ENCODE measurements at regions not wholly inside any gene's neighbourhood (a gene's known extent, or its start where the extent isn't known, plus 50 kb on each side); places are given as distances from the start of the nearest gene placed in this dataset.

DNA sequence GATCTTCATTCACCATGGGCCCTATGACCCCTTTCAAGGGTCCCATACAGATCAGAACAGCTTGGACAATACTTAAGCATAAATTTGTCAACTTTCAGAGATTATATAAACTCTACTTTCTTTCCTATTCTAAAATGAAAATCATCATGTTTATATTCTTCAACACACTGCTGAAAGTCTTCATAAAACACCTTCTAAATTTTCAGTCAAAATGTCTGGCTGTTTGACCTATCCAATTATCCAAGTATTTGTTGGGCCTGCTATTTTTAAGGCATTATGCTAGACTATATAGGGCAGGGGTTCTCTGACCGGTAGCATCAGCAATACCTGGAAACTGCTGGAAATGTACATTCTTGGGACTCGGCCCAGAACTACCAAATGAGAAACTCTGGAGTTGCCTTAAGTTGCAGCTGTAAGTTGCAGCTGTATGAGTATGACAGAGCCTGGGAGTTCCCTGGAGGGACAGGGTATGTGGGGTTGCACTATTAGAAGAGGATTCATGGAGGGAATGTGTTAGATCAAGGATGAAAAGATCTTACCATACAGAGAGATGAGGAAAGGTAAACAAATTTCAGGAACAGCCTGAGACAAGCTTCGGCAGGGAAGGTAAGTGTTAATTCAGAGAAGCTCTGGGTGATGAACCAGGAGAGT lies 293.0 kb downstream of the ADGB start:
- Histone ChIP-seq H3K9me3 (ENCODE audit: control extremely low read depth in 1 of 3, control insufficient read depth in 2 of 3, insufficient read depth in 1 of 3, low read length in 2 of 3) (no peaks in the 10 kb centered on the region), H3K36me3 (replicated peaks in 1 of 2; ENCODE audit: control extremely low read depth in 1 of 2, control insufficient read depth in 1 of 2, extremely low read depth in 1 of 2, insufficient read depth in 2 of 2, low read length in 1 of 2) (no peaks in the 10 kb centered on the region), H3K27me3 (replicated peaks in 1 of 4; ENCODE audit: control extremely low read depth in 1 of 4, control insufficient read depth in 3 of 4, insufficient read depth in 4 of 4, low read length in 3 of 4) (no peaks in the 10 kb centered on the region), H3K4me2 (replicated peaks; ENCODE audit: low read depth, low read length, poor library complexity, severe bottlenecking) (no peak overlapping the region), H3K79me2 (ENCODE audit: control insufficient read depth, insufficient read depth, low read length) (no peaks in the 10 kb centered on the region), H2AFZ (ENCODE audit: insufficient read depth, low read depth, low read length, poor library complexity, severe bottlenecking) (no peak overlapping the region), H3K27ac (ENCODE audit: low read length in 2 of 2) (no peak overlapping the region), H3K4me1 (ENCODE audit: control insufficient read depth in 2 of 2, insufficient read depth in 2 of 2, low read length in 2 of 2) (no peaks in the 10 kb centered on the region), H3K4me3 (ENCODE audit: control extremely low read depth in 1 of 5, extremely low read depth in 1 of 5, insufficient read depth in 1 of 5, low read depth in 2 of 5, low read length in 4 of 5) (no peak overlapping the region), H3K9ac (ENCODE audit: low read length) (no peak overlapping the region), H4K20me1 (ENCODE audit: control insufficient read depth, insufficient read depth, low read length, poor library complexity, severe bottlenecking) (no peaks in the 10 kb centered on the region)
- Mint-ChIP-seq H3K27me3 (peaks cover 11% of the 10 kb centered on the region), H3K4me3 (no peak overlapping the region), H3K9me3 (ENCODE audit: insufficient read depth) (no peaks in the 10 kb centered on the region), H3K27ac (no peak overlapping the region), H3K4me1 (peaks cover 4% of the 10 kb centered on the region)
- CTCF ChIA-PET: no interaction called here
- no peak for ATAC-seq (ENCODE audit: low read depth)
- TF ChIP-seq EZH2 (IDR thresholded peaks at IDR 0.05; ENCODE audit: borderline replicate concordance, insufficient read depth, low read depth, low read length, poor library complexity, severe bottlenecking): no peak
- TF ChIP-seq, protein P1, sequence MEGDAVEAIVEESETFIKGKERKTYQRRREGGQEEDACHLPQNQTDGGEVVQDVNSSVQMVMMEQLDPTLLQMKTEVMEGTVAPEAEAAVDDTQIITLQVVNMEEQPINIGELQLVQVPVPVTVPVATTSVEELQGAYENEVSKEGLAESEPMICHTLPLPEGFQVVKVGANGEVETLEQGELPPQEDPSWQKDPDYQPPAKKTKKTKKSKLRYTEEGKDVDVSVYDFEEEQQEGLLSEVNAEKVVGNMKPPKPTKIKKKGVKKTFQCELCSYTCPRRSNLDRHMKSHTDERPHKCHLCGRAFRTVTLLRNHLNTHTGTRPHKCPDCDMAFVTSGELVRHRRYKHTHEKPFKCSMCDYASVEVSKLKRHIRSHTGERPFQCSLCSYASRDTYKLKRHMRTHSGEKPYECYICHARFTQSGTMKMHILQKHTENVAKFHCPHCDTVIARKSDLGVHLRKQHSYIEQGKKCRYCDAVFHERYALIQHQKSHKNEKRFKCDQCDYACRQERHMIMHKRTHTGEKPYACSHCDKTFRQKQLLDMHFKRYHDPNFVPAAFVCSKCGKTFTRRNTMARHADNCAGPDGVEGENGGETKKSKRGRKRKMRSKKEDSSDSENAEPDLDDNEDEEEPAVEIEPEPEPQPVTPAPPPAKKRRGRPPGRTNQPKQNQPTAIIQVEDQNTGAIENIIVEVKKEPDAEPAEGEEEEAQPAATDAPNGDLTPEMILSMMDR (IDR thresholded peaks at IDR 0.05): no peak
- intact Hi-C loops (cut with micrococcal nuclease): no loop called here
- DNase-seq: no peak
- POLR2A ChIA-PET: no interaction called here
- WGBS (ENCODE audit: insufficient coverage): 100% methylated on average over 2 of the region's 3 CpGs

DNA sequence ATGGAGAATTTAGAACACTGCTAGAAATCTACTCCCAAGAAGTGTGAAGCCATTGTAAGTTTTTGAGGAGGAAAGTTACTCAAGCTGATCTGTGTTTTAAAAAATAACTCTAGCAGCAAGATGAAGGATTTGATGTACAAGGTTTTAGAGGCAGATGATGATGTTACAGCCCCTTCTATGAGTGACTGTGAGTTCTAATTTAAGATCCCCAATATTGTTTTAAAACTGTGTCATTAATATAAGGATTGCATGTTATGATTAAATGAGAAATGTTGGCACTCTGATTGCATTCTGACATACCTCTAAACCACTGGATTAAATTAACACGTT lies 293.5 kb downstream of the ADGB start:
- Histone ChIP-seq H3K4me2 (replicated peaks; ENCODE audit: low read depth, low read length, poor library complexity, severe bottlenecking) (no peak overlapping the region), H3K9ac (ENCODE audit: low read length) (no peak overlapping the region), H2AFZ (ENCODE audit: insufficient read depth, low read depth, low read length, poor library complexity, severe bottlenecking) (no peak overlapping the region), H3K36me3 (replicated peaks in 1 of 2; ENCODE audit: control extremely low read depth in 1 of 2, control insufficient read depth in 1 of 2, extremely low read depth in 1 of 2, insufficient read depth in 2 of 2, low read length in 1 of 2) (no peaks in the 10 kb centered on the region), H3K79me2 (ENCODE audit: control insufficient read depth, insufficient read depth, low read length) (no peaks in the 10 kb centered on the region), H3K27me3 (replicated peaks in 1 of 4; ENCODE audit: control extremely low read depth in 1 of 4, control insufficient read depth in 3 of 4, insufficient read depth in 4 of 4, low read length in 3 of 4) (no peaks in the 10 kb centered on the region), H3K9me3 (ENCODE audit: control extremely low read depth in 1 of 3, control insufficient read depth in 2 of 3, insufficient read depth in 1 of 3, low read length in 2 of 3) (no peaks in the 10 kb centered on the region), H4K20me1 (ENCODE audit: control insufficient read depth, insufficient read depth, low read length, poor library complexity, severe bottlenecking) (no peaks in the 10 kb centered on the region), H3K27ac (ENCODE audit: low read length in 2 of 2) (no peak overlapping the region), H3K4me3 (ENCODE audit: control extremely low read depth in 1 of 5, extremely low read depth in 1 of 5, insufficient read depth in 1 of 5, low read depth in 2 of 5, low read length in 4 of 5) (no peak overlapping the region), H3K4me1 (ENCODE audit: control insufficient read depth in 2 of 2, insufficient read depth in 2 of 2, low read length in 2 of 2) (no peaks in the 10 kb centered on the region)
- DNase-seq (no peak), ATAC-seq (ENCODE audit: low read depth) (no peak)
- H3K4me1 Mint-ChIP-seq: peaks cover 4% of the 10 kb centered on the region
- H3K27ac Mint-ChIP-seq: no peak overlapping the region
- intact Hi-C loops (cut with micrococcal nuclease): no loop called here
- WGBS (ENCODE audit: insufficient coverage): no CpG with 5 or more reads among the region's 1 CpG
- H3K4me3 Mint-ChIP-seq: no peak overlapping the region
- no peaks in the 10 kb centered on the region for H3K9me3 Mint-ChIP-seq (ENCODE audit: insufficient read depth)
- peaks cover 11% of the 10 kb centered on the region for H3K27me3 Mint-ChIP-seq
- ChIA-PET CTCF (no interaction called here), POLR2A (no interaction called here)
- TF ChIP-seq, protein P1 (IDR thresholded peaks at IDR 0.05): no peak
- no peak for TF ChIP-seq EZH2 (IDR thresholded peaks at IDR 0.05; ENCODE audit: borderline replicate concordance, insufficient read depth, low read depth, low read length, poor library complexity, severe bottlenecking)

Measured in B cell (primary cell).